PC-3 (cell line): ENCODE measurements at regions not wholly inside any gene's neighbourhood (a gene's known extent, or its start where the extent isn't known, plus 50 kb on each side); places are given as distances from the start of the nearest gene placed in this dataset.

Source experiments
- EZH2 ChIP-seq: fragments of 300-600 bp; sonication (generic); IDR thresholded peaks from one replicate; pipeline ENCODE4 v1.6.1; 2017; ENCODE audit warnings: antibody characterized with exemption, mild to moderate bottlenecking, low read length; ENCODE audit not compliant: unreplicated experiment
- TF ChIP-seq, protein P1 (sequence below): fragments of 300-600 bp; sonication (generic); conservative IDR thresholded peaks from 2 replicates; pipeline ENCODE4 v1.5.1; 2017; ENCODE audit warnings: antibody characterized with exemption, low read depth, mild to moderate bottlenecking, low read length

DNA sequence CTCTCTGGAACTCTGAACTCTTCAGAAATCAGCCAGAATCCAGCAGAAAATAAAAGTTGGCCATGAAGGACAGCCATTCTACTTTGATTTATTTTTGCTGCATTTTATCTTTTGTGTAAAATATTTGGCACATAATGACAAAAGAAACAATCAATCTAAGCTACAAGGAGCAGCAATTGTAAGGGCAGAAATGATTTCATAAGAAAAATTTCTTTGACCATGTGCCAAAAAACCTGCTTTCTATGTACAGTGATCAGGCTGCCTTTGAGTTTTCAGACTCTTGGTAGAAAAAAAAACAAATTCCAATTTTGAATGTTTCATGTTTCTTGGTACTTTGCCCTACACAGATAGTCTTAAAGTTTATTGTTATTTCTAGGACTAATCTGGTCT, 69.8 kb upstream of the SLC1A3 start:
- TF ChIP-seq, protein P1, sequence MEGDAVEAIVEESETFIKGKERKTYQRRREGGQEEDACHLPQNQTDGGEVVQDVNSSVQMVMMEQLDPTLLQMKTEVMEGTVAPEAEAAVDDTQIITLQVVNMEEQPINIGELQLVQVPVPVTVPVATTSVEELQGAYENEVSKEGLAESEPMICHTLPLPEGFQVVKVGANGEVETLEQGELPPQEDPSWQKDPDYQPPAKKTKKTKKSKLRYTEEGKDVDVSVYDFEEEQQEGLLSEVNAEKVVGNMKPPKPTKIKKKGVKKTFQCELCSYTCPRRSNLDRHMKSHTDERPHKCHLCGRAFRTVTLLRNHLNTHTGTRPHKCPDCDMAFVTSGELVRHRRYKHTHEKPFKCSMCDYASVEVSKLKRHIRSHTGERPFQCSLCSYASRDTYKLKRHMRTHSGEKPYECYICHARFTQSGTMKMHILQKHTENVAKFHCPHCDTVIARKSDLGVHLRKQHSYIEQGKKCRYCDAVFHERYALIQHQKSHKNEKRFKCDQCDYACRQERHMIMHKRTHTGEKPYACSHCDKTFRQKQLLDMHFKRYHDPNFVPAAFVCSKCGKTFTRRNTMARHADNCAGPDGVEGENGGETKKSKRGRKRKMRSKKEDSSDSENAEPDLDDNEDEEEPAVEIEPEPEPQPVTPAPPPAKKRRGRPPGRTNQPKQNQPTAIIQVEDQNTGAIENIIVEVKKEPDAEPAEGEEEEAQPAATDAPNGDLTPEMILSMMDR = no peak
- TF ChIP-seq EZH2 = no peak
